ENCODE measurements at regions not wholly inside any gene's neighbourhood (a gene's known extent, or its start where the extent isn't known, plus 50 kb on each side); places are given as distances from the start of the nearest gene placed in this dataset.

DNA sequence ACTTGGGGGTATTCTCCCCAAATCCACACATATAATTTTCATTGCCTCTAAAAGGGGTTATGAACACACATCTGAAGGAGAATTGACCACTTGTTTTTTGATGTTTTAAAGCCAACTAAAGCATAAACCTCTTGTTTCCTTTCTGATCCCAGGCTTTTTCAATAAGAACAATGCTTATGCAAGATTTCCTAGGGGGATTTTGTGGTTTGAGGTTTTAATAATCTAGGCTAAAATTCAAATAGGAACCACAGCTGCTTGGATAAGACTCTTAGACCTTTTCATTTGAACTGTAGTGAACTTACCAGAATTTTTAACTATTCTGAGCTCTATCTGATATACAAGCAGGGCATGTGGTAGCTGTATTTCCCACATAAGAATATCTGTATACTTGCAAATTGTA is 651.1 kb downstream of the ANKRD50 start:
- TF ChIP-seq, protein P1, sequence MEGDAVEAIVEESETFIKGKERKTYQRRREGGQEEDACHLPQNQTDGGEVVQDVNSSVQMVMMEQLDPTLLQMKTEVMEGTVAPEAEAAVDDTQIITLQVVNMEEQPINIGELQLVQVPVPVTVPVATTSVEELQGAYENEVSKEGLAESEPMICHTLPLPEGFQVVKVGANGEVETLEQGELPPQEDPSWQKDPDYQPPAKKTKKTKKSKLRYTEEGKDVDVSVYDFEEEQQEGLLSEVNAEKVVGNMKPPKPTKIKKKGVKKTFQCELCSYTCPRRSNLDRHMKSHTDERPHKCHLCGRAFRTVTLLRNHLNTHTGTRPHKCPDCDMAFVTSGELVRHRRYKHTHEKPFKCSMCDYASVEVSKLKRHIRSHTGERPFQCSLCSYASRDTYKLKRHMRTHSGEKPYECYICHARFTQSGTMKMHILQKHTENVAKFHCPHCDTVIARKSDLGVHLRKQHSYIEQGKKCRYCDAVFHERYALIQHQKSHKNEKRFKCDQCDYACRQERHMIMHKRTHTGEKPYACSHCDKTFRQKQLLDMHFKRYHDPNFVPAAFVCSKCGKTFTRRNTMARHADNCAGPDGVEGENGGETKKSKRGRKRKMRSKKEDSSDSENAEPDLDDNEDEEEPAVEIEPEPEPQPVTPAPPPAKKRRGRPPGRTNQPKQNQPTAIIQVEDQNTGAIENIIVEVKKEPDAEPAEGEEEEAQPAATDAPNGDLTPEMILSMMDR (IDR thresholded peaks at IDR 0.05) = no peak
- no peak for TF ChIP-seq POLR2A (IDR thresholded peaks at IDR 0.05)
